ENCODE measurements at regions not wholly inside any gene's neighbourhood (a gene's known extent, or its start where the extent isn't known, plus 50 kb on each side); places are given as distances from the start of the nearest gene placed in this dataset.

GRCh38 chr1:192951691-192952460, 107.3 kb downstream of the UCHL5 start:
- H3K27ac ChIP-seq (ENCODE audit: low read depth, low read length), result no peak overlapping the region
- no peaks in the 10 kb centered on the region for H3K9me3 ChIP-seq (ENCODE audit: control insufficient read depth in 2 of 3, low read length in 3 of 3)
- Mint-ChIP-seq H3K36me3 (peaks cover 0 to 36% (median 22%) of the 10 kb centered on the region in 5 donors), H3K27me3 (no peaks in the 10 kb centered on the region), H3K4me3 (no peak overlapping the region), H3K4me1 (no peaks in the 10 kb centered on the region), H3K9me3 (no peaks in the 10 kb centered on the region), H3K27ac (no peak overlapping the region)
- ChIA-PET CTCF (no interaction called here), POLR2A (no interaction called here)
- DNase-seq, result no peak
- no peak overlapping the region for H3K4me3 ChIP-seq (ENCODE audit: low read length)
- ATAC-seq, result peak; percentile 76
- no peaks in the 10 kb centered on the region for H3K36me3 ChIP-seq (ENCODE audit: control insufficient read depth in 2 of 3, insufficient read depth in 3 of 3, low read length in 3 of 3)
- intact Hi-C loops (cut with micrococcal nuclease), result no loop called here
- no peaks in the 10 kb centered on the region for H3K27me3 ChIP-seq (ENCODE audit: control insufficient read depth in 2 of 2, insufficient read depth in 2 of 2, low read length in 2 of 2)
- H3K4me1 ChIP-seq (ENCODE audit: control insufficient read depth in 2 of 2, insufficient read depth in 2 of 2, low read length in 2 of 2), result no peaks in the 10 kb centered on the region

DNA sequence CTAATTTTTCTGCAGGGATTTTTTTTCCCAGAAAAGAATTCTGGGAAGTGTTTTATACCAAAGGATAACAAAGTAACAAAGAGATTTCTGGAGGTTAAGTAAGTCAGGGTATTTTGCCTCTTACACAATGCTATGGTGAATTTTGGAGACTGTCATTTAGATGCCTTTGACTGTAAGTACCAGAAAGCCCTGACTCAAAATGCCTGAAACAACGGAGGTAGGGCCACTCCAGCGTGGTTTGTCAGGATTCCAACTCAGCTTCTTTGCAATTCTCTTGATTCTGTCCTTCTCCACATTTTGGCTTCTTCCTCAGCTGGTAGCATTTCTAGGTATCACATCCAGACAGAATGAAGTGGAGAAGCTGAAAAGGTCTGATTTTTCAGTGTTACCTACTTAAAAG, 106.5 kb downstream of the UCHL5 start:
- intact Hi-C loops (cut with micrococcal nuclease), result no loop called here
- Mint-ChIP-seq H3K4me1 (no peaks in the 10 kb centered on the region), H3K4me3 (no peak overlapping the region), H3K27ac (no peak overlapping the region), H3K27me3 (no peaks in the 10 kb centered on the region), H3K9me3 (no peaks in the 10 kb centered on the region), H3K36me3 (peaks cover 0 to 40% (median 26%) of the 10 kb centered on the region in 5 donors)
- ATAC-seq, result no peak
- DNase-seq, result no peak
- POLR2A ChIA-PET, result no interaction called here
- no peaks in the 10 kb centered on the region for H3K4me1 ChIP-seq (ENCODE audit: control insufficient read depth in 2 of 2, insufficient read depth in 2 of 2, low read length in 2 of 2)
- H3K4me3 ChIP-seq (ENCODE audit: low read length), result no peak overlapping the region
- no peaks in the 10 kb centered on the region for H3K9me3 ChIP-seq (ENCODE audit: control insufficient read depth in 2 of 3, low read length in 3 of 3)
- no peaks in the 10 kb centered on the region for H3K27me3 ChIP-seq (ENCODE audit: control insufficient read depth in 2 of 2, insufficient read depth in 2 of 2, low read length in 2 of 2)
- no peak overlapping the region for H3K27ac ChIP-seq (ENCODE audit: low read depth, low read length)
- CTCF ChIA-PET, result no interaction called here
- no peaks in the 10 kb centered on the region for H3K36me3 ChIP-seq (ENCODE audit: control insufficient read depth in 2 of 3, insufficient read depth in 3 of 3, low read length in 3 of 3)

DNA sequence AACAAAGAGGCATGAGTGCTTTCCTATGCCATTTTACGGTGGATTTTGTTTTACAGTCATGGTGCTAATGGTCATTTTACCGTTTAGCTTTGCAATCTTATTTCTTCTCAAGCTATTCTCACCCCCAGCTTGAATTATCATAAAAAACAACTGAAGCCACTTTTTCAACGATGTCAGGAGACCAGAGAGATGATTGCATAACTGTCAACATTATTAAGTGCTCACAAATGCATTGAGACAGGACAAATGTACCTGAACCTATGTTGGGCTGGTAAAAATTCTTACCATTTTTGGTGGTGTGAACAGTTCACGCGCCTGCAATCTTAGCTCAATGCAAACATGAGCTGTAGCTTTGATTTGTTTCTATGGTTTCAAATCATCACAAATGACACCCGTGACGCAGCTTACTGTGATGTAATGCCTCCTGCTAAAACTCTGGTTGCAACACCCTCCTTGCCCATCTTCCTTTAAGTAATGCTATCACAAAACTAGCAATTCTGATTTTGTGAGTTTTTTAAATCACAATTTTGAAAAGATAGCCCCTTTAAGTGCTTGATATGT, 104.4 kb downstream of the UCHL5 start:
- H3K4me1 Mint-ChIP-seq, result no peaks in the 10 kb centered on the region

DNA sequence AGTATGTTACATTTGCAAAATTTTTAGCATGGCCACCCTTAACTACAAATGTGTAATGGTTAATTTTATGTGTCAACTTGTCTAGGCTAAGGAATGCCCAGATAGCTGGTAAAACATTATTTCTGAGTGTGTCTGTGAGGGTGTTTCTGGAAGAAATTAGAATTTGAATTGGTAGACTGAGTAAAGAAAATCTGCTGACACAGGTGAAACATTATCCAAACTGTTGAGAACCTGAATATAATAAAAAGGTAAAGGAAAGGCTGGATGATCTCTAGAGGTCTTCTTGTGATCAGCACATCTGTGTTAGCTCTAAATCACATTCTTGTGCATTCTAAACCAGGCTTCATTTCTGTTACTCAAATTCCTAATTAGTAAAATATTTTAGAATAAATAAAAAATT, 100.8 kb downstream of the UCHL5 start:
- no peak overlapping the region for H3K4me3 Mint-ChIP-seq
- ChIA-PET POLR2A (interaction anchor here (0.7 kb wide), 1 partner anchor 22 kb away, joined by 4 read pairs; no protein-coding TSS in a partner anchor), CTCF (interaction anchor here (1.0 kb wide), 1 partner anchor 151 kb away, joined by 3 read pairs; no protein-coding TSS in a partner anchor)
- ATAC-seq (no peak), DNase-seq (no peak)
- Histone ChIP-seq H3K4me3 (ENCODE audit: low read length) (no peak overlapping the region), H3K36me3 (ENCODE audit: control insufficient read depth in 2 of 3, insufficient read depth in 3 of 3, low read length in 3 of 3) (no peaks in the 10 kb centered on the region), H3K4me1 (ENCODE audit: control insufficient read depth in 2 of 2, insufficient read depth in 2 of 2, low read length in 2 of 2) (no peaks in the 10 kb centered on the region), H3K27ac (ENCODE audit: low read depth, low read length) (no peak overlapping the region), H3K27me3 (ENCODE audit: control insufficient read depth in 2 of 2, insufficient read depth in 2 of 2, low read length in 2 of 2) (no peaks in the 10 kb centered on the region), H3K9me3 (ENCODE audit: control insufficient read depth in 2 of 3, low read length in 3 of 3) (no peaks in the 10 kb centered on the region)
- H3K27me3 Mint-ChIP-seq, result no peaks in the 10 kb centered on the region
- intact Hi-C loops (cut with micrococcal nuclease), result no loop called here
- H3K36me3 Mint-ChIP-seq, result peaks cover 0 to 28% (median 25%) of the 10 kb centered on the region in 5 donors
- H3K4me1 Mint-ChIP-seq, result peaks cover 0 to 5% (median 0%) of the 10 kb centered on the region in 7 donors
- no peaks in the 10 kb centered on the region for H3K9me3 Mint-ChIP-seq
- no peak overlapping the region for H3K27ac Mint-ChIP-seq

More for the DNA sequence above, 104.4 kb downstream of the UCHL5 start:
- Mint-ChIP-seq H3K36me3 (peaks cover 0 to 36% (median 31%) of the 10 kb centered on the region in 5 donors), H3K27ac (no peak overlapping the region), H3K27me3 (no peaks in the 10 kb centered on the region), H3K4me3 (no peak overlapping the region), H3K9me3 (no peaks in the 10 kb centered on the region)
- POLR2A ChIA-PET, result no interaction called here
- intact Hi-C loops (cut with micrococcal nuclease), result no loop called here
- Histone ChIP-seq H3K4me1 (ENCODE audit: control insufficient read depth in 2 of 2, insufficient read depth in 2 of 2, low read length in 2 of 2) (no peaks in the 10 kb centered on the region), H3K27me3 (ENCODE audit: control insufficient read depth in 2 of 2, insufficient read depth in 2 of 2, low read length in 2 of 2) (no peaks in the 10 kb centered on the region), H3K27ac (ENCODE audit: low read depth, low read length) (no peak overlapping the region), H3K4me3 (ENCODE audit: low read length) (no peak overlapping the region), H3K9me3 (ENCODE audit: control insufficient read depth in 2 of 3, low read length in 3 of 3) (no peaks in the 10 kb centered on the region), H3K36me3 (ENCODE audit: control insufficient read depth in 2 of 3, insufficient read depth in 3 of 3, low read length in 3 of 3) (no peaks in the 10 kb centered on the region)
- CTCF ChIA-PET, result no interaction called here
- no peak for DNase-seq
- peak; percentile 73 for ATAC-seq

DNA sequence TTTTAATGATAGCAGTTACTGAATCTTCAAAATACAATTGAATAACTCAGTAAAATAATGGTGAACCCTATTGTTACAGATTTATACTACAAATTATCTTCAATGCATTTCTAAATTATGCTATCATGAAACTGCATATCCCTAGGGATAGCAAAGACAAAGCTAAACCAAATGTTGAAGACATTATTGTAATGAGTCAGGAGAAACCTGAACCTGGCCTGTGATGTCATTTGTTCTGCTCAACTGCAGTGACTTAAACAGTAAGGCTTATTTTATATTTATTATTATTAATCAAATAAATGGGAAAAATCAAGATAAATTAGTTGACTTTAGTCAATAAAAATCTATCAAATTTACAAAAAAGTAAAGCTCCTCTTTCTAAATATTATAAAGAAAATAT, 100.3 kb downstream of the UCHL5 start:
- CTCF ChIA-PET, result interaction anchor here (1.0 kb wide), 1 partner anchor 151 kb away, joined by 3 read pairs; no protein-coding TSS in a partner anchor

DNA sequence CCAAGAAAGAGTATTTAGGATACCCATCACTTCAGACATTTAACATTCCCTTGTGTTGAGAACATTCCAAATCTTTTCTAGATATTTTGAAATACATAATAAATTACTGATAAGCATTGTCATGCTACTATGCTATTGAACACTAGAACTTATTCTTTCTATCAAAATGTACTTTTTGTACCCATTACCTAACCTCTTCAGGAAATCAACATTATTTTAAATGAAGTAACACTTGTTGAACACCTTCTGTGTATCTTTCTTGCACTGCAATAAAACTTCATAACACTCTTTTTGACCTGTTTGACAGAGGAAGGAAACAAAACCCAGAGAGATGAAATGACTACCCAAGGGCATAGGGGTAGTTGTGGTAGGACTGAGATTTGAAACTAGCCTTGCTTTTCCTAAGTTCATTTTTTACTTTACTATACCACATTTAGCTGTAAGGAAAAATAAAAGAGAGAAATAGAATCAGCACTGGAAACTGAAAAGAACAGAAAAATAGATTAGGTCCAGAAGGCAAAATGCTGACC, 99.4 kb downstream of the UCHL5 start:
- H3K4me3 ChIP-seq (ENCODE audit: low read length), result no peak overlapping the region
- H3K36me3 ChIP-seq (ENCODE audit: control insufficient read depth in 2 of 3, insufficient read depth in 3 of 3, low read length in 3 of 3), result no peaks in the 10 kb centered on the region
- H3K27me3 ChIP-seq (ENCODE audit: control insufficient read depth in 2 of 2, insufficient read depth in 2 of 2, low read length in 2 of 2), result no peaks in the 10 kb centered on the region
- H3K4me3 Mint-ChIP-seq, result no peak overlapping the region
- POLR2A ChIA-PET, result interaction anchor here (0.6 kb wide), 1 partner anchor 163 kb away, joined by 3 read pairs; no protein-coding TSS in a partner anchor
- intact Hi-C loops (cut with micrococcal nuclease), result no loop called here
- H3K27me3 Mint-ChIP-seq, result no peaks in the 10 kb centered on the region
- no peak overlapping the region for H3K27ac Mint-ChIP-seq
- H3K4me1 ChIP-seq (ENCODE audit: control insufficient read depth in 2 of 2, insufficient read depth in 2 of 2, low read length in 2 of 2), result no peaks in the 10 kb centered on the region
- ATAC-seq (no peak), DNase-seq (no peak)
- H3K27ac ChIP-seq (ENCODE audit: low read depth, low read length), result no peak overlapping the region
- H3K9me3 Mint-ChIP-seq, result peaks cover 0 to 3% (median 0%) of the 10 kb centered on the region in 11 donors
- CTCF ChIA-PET, result interaction anchor here (1.0 kb wide), 1 partner anchor 152 kb away, joined by 3 read pairs; no protein-coding TSS in a partner anchor
- no peaks in the 10 kb centered on the region for H3K9me3 ChIP-seq (ENCODE audit: control insufficient read depth in 2 of 3, low read length in 3 of 3)
- peaks cover 0 to 27% (median 20%) of the 10 kb centered on the region in 5 donors for H3K36me3 Mint-ChIP-seq
- H3K4me1 Mint-ChIP-seq, result peaks cover 0 to 5% (median 0%) of the 10 kb centered on the region in 7 donors

More for the DNA sequence above, 100.3 kb downstream of the UCHL5 start:
- Histone ChIP-seq H3K36me3 (ENCODE audit: control insufficient read depth in 2 of 3, insufficient read depth in 3 of 3, low read length in 3 of 3) (no peaks in the 10 kb centered on the region), H3K9me3 (ENCODE audit: control insufficient read depth in 2 of 3, low read length in 3 of 3) (no peaks in the 10 kb centered on the region), H3K27me3 (ENCODE audit: control insufficient read depth in 2 of 2, insufficient read depth in 2 of 2, low read length in 2 of 2) (no peaks in the 10 kb centered on the region), H3K4me3 (ENCODE audit: low read length) (no peak overlapping the region), H3K4me1 (ENCODE audit: control insufficient read depth in 2 of 2, insufficient read depth in 2 of 2, low read length in 2 of 2) (no peaks in the 10 kb centered on the region), H3K27ac (ENCODE audit: low read depth, low read length) (no peak overlapping the region)
- POLR2A ChIA-PET, result interaction anchor here (0.6 kb wide), 1 partner anchor 164 kb away, joined by 3 read pairs; no protein-coding TSS in a partner anchor
- Mint-ChIP-seq H3K36me3 (peaks cover 0 to 26% (median 22%) of the 10 kb centered on the region in 5 donors), H3K27ac (no peak overlapping the region), H3K4me1 (peaks cover 0 to 5% (median 0%) of the 10 kb centered on the region in 7 donors), H3K27me3 (no peaks in the 10 kb centered on the region), H3K4me3 (no peak overlapping the region), H3K9me3 (peaks cover 0 to 1% (median 0%) of the 10 kb centered on the region in 11 donors)
- no peak for DNase-seq
- intact Hi-C loops (cut with micrococcal nuclease), result no loop called here
- no peak for ATAC-seq

Measured in naive thymus-derived CD4-positive, alpha-beta T cell (primary cell).